Right lung (tissue), 2 donors: ENCODE measurements at regions not wholly inside any gene's neighbourhood (a gene's known extent, or its start where the extent isn't known, plus 50 kb on each side); places are given as distances from the start of the nearest gene placed in this dataset.
"Not testable (repeated sequence)": the region's sequence is repeated elsewhere in the genome, so short reads cannot be mapped to it uniquely, and the experiment has no call there.

Source experiments
- DNase-seq, 2 donors: peaks; one replicate each; pipeline ENCODE4 v3.0.0-alpha.2; 2013

DNA sequence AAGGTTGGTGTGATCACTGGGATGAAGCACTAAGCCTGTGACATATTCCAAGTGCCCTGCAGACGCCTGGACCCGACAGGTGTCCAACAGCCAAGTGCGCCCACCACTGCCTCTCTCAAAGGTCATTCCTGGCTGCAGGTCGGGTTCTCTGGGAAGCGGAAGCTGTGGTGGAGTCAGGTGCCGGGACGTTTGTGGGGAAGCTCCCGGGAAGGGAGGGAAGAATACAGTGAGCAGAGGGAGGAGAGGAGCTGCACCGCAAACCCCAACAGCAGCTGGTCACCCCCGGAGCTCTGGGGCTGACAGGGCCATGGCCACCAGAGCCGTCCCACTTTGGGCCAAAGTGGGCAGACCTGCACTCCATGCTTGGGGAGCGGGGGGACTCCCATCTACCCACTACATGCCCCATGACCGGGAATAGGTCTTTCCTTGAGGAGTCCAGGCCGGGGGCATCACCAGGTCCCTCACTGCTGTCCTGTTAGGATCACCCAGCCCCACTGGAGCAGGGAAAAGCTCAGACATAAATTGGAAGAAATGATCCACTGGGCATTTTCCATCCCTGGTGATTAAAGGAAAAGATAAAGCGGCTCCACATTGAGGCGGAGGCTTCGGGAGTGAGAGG lies 84.5 kb upstream of the PPP2R2D start:
- no peak for DNase-seq

DNA sequence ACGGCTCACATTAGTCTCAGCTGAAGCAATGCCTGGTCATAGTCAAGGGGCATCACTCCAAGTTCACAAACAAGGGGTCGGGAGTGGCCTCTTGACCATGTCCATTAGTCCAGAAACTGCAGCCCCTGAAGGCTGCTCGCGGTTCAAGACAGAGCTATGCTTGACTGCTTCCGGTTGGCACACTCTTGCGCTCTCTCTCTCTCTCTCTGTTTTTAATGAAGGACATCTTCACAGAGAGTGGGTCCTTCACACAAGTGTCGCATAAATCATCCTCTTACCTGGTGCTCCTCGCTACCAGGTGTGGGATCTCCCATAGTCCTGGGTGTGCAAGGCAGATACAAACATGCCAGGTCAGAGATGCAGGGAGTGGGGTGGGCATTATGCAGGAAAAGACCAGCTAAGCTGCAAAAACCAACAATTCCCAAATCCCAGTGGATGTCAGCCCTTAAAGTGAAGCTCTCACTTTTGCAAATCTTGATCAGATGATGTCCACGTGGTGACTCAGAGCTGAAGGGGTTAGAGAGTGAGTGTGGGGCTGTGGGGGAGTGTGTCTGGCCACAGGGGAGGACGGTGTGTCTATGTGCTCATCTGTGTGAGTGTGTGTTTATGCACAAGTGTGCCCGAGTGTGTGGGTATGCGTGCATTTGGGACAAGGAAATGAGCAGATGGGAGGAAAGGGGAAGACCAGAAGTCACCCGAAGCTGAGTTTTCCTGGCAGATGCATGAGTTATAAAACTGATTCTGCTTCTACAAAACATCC lies 83.7 kb upstream of the PPP2R2D start:
- no peak for DNase-seq

DNA sequence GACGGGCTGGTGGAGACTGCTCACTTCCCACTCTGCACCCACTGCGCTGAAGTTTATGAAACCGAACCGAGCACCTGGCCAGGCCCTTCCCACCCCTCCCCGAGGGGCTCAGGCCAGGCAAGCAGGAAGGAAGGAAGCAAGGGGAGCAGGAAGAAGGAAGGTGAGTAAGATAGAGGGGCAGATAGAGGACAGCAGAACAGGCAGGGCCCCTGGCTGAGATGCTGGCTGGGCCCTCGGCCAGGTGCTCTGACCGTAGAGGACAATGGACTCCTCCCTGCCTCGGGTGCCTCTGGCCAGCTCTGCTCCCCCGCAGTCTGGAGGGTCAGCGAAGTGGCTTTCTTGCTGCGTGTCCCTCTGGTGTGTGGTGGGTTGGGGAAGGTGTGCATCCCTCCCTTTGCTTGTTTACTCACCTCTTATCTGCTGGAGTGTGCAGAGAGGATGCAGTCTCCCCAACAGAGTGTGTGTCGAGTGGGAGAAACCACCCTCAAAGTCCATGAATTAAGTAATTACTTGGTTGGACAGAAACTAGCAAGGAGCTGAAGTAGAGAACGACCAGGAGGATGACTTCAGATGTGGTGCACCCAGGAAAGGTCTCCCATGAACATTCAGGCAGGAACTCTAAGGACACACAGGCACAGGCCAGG lies 82.8 kb upstream of the PPP2R2D start:
- DNase-seq: no peak

GRCh38 chr10:131818510-131819234 lies 82.1 kb upstream of the PPP2R2D start:
- DNase-seq: no peak

DNA sequence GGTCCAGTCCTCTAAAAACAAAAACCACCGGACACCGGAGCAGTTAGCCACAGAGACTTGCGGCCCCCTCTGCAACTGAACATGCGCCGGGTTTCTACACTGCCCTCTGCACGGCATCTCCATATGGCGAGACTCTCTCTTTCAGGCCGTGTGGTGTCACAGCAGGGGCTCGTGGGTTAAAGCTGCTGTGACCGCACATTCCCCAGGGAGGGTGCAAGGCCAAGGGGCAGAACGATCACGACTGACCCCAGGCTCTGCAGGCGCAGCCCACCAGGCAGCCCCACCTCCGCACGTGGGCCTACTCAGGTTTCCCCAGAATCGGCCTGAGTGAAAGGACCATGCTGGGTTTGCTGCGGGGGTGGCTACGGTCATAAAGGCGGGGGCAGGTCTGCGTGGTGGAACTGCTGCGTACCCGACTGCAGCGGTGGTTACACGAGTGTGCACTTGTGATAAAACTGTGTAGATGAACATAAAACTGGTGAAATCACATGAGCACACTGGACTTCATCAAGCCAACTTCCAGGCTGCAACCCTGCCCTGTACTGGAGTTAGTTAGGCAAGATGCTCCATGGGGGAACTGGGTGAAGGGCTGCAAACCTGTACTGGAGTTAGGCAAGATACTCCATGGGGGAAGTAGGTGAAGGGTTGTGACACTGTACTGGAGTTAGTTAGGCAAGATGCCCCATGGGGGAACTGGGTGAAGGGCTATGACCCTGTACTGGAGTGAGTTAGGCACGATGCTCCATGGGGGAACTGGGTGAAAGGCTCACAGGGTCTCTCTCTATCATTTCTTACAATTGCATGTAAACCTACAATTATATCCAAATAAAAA lies 81.4 kb upstream of the PPP2R2D start:
- no peak for DNase-seq

DNA sequence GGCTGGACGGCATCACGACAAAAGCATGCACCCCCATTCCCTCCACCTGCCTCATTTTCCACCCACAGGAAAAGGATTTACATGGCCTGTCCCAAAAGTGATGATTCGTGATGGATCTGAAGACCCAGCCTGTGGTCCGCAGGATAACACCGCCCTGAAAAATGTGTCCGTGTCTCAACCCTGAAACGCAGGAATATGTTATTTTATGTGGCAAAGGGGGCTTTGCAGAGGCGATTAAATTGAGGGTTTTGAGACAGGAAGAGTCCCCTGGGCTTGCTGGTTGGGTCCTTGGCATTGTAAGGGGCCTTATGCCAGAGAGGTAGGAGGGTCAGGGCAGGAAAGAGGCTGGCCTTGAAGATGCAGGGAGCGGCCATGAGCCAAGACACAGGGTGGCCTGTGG lies 80.2 kb upstream of the PPP2R2D start:
- no peak for DNase-seq

- no peak for DNase-seq
Measured at GRCh38 chr10:131821378-131822012, 79.3 kb upstream of the PPP2R2D start.

DNA sequence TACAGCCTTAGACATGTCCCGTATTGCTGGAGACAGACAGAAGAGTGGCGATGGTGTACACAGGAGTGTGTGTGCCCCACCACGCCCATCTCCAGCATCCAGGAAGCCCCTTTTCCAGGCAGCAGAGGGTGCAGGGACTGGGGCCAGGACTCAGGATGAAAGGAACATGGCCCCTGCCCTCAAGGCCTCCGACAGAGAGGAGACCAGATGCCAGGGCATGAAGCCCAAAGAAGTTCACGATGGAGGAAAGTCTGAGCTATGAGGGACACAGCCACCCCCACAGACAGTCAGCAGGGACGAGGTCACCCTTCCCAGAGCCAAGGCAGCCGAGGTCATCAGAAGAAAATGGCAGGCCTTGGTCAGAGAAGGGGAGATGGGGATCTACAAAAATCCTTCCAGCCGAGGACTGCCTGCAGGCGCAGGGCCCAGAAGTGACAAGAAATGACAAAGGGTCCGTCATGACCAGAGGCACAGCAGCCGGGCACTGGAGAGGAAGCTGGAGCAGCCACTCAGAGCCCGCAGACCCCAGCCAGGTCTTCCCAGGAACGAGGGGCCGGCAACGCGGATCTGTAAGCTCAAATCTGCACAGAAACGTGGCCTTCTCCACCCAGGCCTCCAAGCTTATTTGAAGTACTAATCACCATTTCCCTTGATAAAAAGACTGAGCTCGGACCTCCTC lies 78.7 kb upstream of the PPP2R2D start:
- DNase-seq: no peak

DNA sequence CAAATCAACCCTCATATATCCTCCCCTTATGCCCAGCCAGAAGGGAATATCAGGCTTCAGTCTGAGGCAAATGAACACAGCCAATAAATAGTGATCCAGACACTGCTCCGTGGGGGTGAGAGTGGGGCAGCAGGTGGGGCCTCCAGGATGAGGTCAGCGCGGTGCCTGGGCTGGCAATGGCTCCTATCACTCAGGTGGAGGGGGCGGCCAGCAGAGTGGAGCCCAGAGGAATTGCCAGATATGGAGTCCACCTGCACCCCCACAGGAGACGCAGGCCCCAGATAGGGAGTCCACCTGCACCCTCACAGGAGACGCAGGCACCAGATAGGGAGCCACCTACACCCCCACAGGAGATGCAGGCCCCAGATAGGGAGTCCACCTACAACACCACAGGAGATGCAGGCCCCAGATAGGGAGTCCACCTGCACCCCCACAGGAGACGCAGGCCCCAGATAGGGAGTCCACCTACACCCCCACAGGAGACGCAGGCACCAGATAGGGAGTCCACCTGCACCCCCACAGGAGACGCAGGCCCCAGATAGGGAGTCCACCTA lies 78.0 kb upstream of the PPP2R2D start:
- no peak for DNase-seq

GRCh38 chr10:131823601-131824099 lies 77.2 kb upstream of the PPP2R2D start:
- DNase-seq: not testable (repeated sequence)

DNA sequence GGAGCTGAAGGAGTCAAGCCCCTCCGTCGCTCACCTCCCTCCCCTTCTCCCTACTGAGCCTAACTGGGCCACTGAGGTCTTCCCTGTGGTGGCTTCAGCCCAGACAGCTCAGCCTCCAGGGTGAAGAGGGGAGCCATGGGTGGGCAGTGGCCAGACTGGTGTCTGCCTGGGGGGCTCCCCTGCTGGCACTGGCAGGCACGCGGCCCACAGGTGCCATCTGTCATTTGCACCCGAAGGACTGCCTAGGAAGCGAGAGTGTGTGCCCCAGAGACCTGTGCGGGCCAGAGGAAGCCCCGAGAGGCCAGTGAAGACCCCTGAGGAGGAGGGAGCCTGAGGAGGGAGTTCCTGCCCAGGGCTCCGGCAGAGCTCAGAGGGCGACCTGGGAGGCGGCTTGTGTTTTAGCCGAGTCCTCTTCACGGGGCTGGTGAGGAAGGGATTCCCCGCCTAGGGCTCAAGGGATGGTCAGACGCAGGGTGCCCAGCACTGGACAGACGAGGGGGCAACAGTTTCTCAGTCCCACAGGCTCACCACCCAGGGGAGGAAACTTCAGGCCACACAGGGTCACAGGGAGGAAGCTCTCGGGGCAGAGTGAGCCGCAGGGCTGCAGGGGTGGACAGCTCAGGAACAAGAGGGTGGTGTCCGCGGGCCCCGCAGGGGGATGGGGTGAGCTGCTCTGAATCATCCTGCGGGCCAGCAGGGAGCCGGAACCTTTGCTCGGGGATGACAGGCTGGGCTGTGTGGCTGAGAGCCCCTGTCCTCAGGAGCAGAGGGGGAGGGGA lies 76.2 kb upstream of the PPP2R2D start:
- no peak for DNase-seq

- no peak for DNase-seq
Measured at GRCh38 chr10:131825150-131825848, 75.5 kb upstream of the PPP2R2D start.

GRCh38 chr10:131825960-131826650 lies 74.7 kb upstream of the PPP2R2D start:
- DNase-seq: no peak

DNA sequence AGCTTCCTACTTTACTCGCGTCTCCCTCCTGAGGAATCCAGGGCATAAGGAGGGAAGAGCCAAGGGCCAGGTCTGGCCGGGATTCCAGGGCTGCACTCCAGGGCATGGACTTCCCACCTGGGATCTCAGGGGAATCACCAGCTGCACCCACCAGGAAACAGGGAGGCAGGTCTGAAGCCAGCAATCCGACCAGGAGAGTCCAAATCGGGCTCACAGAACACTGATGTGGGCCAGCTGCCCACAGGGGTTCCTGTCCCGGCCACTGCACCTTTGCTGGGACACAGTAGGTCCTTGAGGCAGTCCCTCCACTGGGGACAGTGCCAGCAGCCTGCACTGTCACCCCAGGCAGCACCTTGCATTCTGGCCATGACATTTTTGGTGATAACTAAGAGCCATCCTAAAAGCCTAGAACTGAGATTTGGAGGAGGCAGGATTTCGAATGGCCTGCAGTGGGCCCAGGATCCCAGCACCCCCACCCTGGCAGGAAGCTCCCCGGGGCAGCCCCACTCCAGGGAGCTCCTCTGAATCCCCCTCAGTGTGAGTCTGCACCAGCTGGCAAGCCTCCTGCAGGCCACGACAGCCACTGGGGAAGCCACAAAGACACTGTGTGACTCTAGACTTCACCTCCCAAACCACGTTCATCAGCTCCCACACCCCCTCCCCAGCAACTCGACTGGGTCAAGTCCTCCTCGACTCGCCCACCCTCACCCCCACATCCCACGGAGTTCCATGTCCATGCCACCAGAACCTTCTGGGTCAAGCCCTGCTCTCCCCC lies 71.5 kb upstream of the PPP2R2D start:
- no peak for DNase-seq

- DNase-seq: no peak
Measured at GRCh38 chr10:131830446-131831130, 70.2 kb upstream of the PPP2R2D start.

- DNase-seq: no peak
Measured at GRCh38 chr10:131831561-131831960, 69.2 kb upstream of the PPP2R2D start.
